HepG2 (cell line): ENCODE measurements at regions not wholly inside any gene's neighbourhood (a gene's known extent, or its start where the extent isn't known, plus 50 kb on each side); places are given as distances from the start of the nearest gene placed in this dataset.

ENCODE experiments used
- ATAC-seq: fragments of 200-7000 bp; cut with Tn5 transposase; 3 replicates; pipeline ENCODE4 v1.9.1; 2020; ENCODE audit warnings: mild to moderate bottlenecking, moderate library complexity
- BruUV-seq: library from RNA; stranded (reverse); fragments of 400-500 nt; replicated peaks from 2 replicates; lab custom pipeline; 2021; lab: Mats Ljungman, UMichigan
- CTCF ChIA-PET: fragments of 300-600 bp; formaldehyde crosslinking; extraction: SDS; loops from one replicate; lab custom pipeline; 2021; ENCODE audit warnings: low total read pairs, inconsistent platforms, low intra/inter-chr PET ratio; lab: Yijun Ruan, JAX
- POLR2A ChIA-PET: fragments of 350-600 bp; sonication (Branson Sonifier 250); formaldehyde crosslinking; loops from one replicate; lab custom pipeline; 2020; ENCODE audit warnings: antibody characterized with exemption, inconsistent platforms; lab: Yijun Ruan, JAX
- DNase-seq: peaks from one replicate; pipeline ENCODE4 v3.0.0-alpha.2; 2015; ENCODE audit warnings: low spot score
- FAIRE-seq: peaks from 3 replicates; lab custom pipeline; 2011; peaks lifted over from hg19 to GRCh38; lab: Jason Lieb, UNC
- H2AFZ ChIP-seq: one replicate; pipeline ENCODE4 v1.6.1; 2011; ENCODE audit warnings: low read length, inconsistent platforms
- H3K27ac ChIP-seq: fragments of 300-600 bp; 3 replicates; pipeline ENCODE4 v1.8.0; 2011; ENCODE audit warnings: mixed run types, mild to moderate bottlenecking, mixed read lengths, low read length, inconsistent platforms; ENCODE audit not compliant: insufficient read depth; ENCODE audit errors: extremely low read length
- H3K27me3 ChIP-seq, 2 experiments: fragments of 200-600 bp in 1 of 2; 2 replicates in 1 of 2; 3 replicates in 1 of 2; pipeline versions ENCODE4 v1.6.0 to v1.8.0; 2011; ENCODE audit warnings: low read length in 2 of 2, mild to moderate bottlenecking in 2 of 2, moderate library complexity in 2 of 2, inconsistent platforms in 1 of 2; ENCODE audit not compliant: insufficient read depth in 2 of 2, control insufficient read depth in 1 of 2
- H3K36me3 ChIP-seq, 2 experiments: fragments of 200-600 bp in 1 of 2; replicated peaks in 1 of 2; 2 replicates in 1 of 2; 3 replicates in 1 of 2; pipeline versions ENCODE4 v1.5.1 to v1.8.0; 2011; ENCODE audit warnings: low read length in 2 of 2, inconsistent platforms in 1 of 2; ENCODE audit not compliant: insufficient read depth in 2 of 2, control insufficient read depth in 1 of 2
- H3K4me1 ChIP-seq: 2 replicates; pipeline ENCODE4 v1.5.1; 2012; ENCODE audit warnings: low read length, inconsistent platforms; ENCODE audit not compliant: insufficient read depth
- H3K4me2 ChIP-seq: 2 replicates; pipeline ENCODE4 v1.6.0; 2011; ENCODE audit warnings: low read depth, low read length, inconsistent platforms
- H3K4me3 ChIP-seq, 3 experiments: fragments of 200-600 bp in 1 of 3; sonication (generic), shearing (Covaris generic) in 1 of 3; replicated peaks in 1 of 3; 2 replicates each; pipeline ENCODE4 v1.5.1; 2011 to 2016; ENCODE audit warnings: low read length in 3 of 3, inconsistent platforms in 2 of 3, low read depth in 2 of 3, mild to moderate bottlenecking in 2 of 3, control low read depth in 1 of 3, mixed read lengths in 1 of 3; ENCODE audit not compliant: insufficient read depth in 1 of 3
- H3K79me2 ChIP-seq: one replicate; pipeline ENCODE4 v1.6.1; 2011; ENCODE audit warnings: low read length, inconsistent platforms; ENCODE audit not compliant: insufficient read depth
- H3K9ac ChIP-seq: 2 replicates; pipeline ENCODE4 v1.6.0; 2011; ENCODE audit warnings: mild to moderate bottlenecking, low read depth, low read length, inconsistent platforms; ENCODE audit not compliant: insufficient read depth
- H3K9me3 ChIP-seq: 2 replicates; pipeline ENCODE4 v1.5.1; 2012; ENCODE audit warnings: mild to moderate bottlenecking, low read length
- H4K20me1 ChIP-seq: 2 replicates; pipeline ENCODE4 v1.6.0; 2011; ENCODE audit warnings: inconsistent platforms, mild to moderate bottlenecking, low read length, moderate library complexity; ENCODE audit not compliant: insufficient read depth
- HES4 ChIP-seq: sonication (generic); formaldehyde crosslinking; IDR thresholded peaks from 2 replicates; pipeline ENCODE4 v1.9.0; 2021; ENCODE audit warnings: mild to moderate bottlenecking, missing genetic modification reagents, borderline replicate concordance
- HMGA1 ChIP-seq: sonication (generic); formaldehyde crosslinking; conservative IDR thresholded peaks from 2 replicates; pipeline ENCODE4 v1.4.0; 2020; ENCODE audit warnings: missing genetic modification reagents
- NFYB ChIP-seq: sonication (generic); formaldehyde crosslinking; IDR thresholded peaks from 2 replicates; pipeline ENCODE4 v1.4.0; 2020; ENCODE audit warnings: missing genetic modification reagents
- RXRA ChIP-seq: sonication (generic); formaldehyde crosslinking; IDR thresholded peaks from 2 replicates; pipeline ENCODE4 v1.5.1; 2020; ENCODE audit warnings: missing genetic modification reagents
- SUZ12 ChIP-seq: fragments of 150-350 bp; IDR thresholded peaks from 2 replicates; pipeline ENCODE4 v1.6.1; 2014; ENCODE audit warnings: low read depth, low read length
- ZNF3 ChIP-seq: IDR thresholded peaks from 2 replicates; pipeline ENCODE4 v1.7.0; 2017; ENCODE audit warnings: inconsistent platforms
- ZNF772 ChIP-seq: sonication (generic); formaldehyde crosslinking; IDR thresholded peaks from 2 replicates; pipeline ENCODE4 v1.5.0; 2020; ENCODE audit warnings: mild to moderate bottlenecking, missing genetic modification reagents
- WGBS: methylation state at CpG from one replicate; pipeline ENCODE4 v1.1.6; 2017; ENCODE audit warnings: low lambda C conversion rate; 5-methylcytosine and 5-hydroxymethylcytosine counted together
- in situ Hi-C: cut with HindIII; loops from 2 replicates; pipeline ENCODE4 v1.10.0; 2017; ENCODE audit warnings: low pct_unique_long_range_greater_than_20kb; ENCODE audit not compliant: extremely low pct_ligation_motif_present
- intact Hi-C: fragments of 100-400 bp; cut with micrococcal nuclease; formaldehyde crosslinking; loops from one replicate; pipeline ENCODE4 v1.10.0; 2022; ENCODE audit not compliant: unreplicated experiment
- TF ChIP-seq, protein P1 (sequence below): sonication (generic); formaldehyde crosslinking; IDR thresholded peaks from 2 replicates; pipeline ENCODE4 v1.4.0; 2020; ENCODE audit warnings: missing genetic modification reagents
- TF ChIP-seq, protein P2 (sequence below): sonication (generic); formaldehyde crosslinking; IDR thresholded peaks from 2 replicates; pipeline ENCODE4 v1.4.0; 2020; ENCODE audit warnings: low read depth, mild to moderate bottlenecking, missing genetic modification reagents

DNA sequence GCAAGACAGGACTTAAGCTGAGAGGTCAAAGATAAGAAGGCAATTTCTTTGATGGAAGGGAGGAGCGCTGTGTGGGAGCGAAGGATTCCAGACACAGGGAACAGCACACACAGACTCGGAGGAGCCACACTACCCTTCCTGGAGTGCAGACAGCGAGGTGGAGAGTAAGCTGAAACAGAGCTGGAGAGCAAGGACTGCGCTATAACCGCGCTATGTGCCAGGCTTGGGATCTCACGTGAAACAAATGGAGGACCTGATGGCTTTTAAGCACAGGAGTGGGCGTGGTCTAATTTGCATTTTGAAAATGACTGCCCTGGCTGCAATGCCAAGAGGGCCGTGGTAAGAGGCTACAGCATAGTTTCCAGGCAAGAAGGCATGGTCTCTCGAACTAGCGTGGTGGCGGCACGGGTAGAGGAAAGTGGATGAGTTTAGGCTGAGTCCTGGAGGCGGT lies 113.9 kb upstream of the SORBS2 start:
- no peak overlapping the region for H3K27ac ChIP-seq
- CTCF ChIA-PET: no interaction called here
- WGBS: 74% methylated on average over 15 of the region's 15 CpGs
- no peak for TF ChIP-seq SUZ12
- no peak for TF ChIP-seq RXRA (CRISPR knock-in tag)
- TF ChIP-seq, protein P1, sequence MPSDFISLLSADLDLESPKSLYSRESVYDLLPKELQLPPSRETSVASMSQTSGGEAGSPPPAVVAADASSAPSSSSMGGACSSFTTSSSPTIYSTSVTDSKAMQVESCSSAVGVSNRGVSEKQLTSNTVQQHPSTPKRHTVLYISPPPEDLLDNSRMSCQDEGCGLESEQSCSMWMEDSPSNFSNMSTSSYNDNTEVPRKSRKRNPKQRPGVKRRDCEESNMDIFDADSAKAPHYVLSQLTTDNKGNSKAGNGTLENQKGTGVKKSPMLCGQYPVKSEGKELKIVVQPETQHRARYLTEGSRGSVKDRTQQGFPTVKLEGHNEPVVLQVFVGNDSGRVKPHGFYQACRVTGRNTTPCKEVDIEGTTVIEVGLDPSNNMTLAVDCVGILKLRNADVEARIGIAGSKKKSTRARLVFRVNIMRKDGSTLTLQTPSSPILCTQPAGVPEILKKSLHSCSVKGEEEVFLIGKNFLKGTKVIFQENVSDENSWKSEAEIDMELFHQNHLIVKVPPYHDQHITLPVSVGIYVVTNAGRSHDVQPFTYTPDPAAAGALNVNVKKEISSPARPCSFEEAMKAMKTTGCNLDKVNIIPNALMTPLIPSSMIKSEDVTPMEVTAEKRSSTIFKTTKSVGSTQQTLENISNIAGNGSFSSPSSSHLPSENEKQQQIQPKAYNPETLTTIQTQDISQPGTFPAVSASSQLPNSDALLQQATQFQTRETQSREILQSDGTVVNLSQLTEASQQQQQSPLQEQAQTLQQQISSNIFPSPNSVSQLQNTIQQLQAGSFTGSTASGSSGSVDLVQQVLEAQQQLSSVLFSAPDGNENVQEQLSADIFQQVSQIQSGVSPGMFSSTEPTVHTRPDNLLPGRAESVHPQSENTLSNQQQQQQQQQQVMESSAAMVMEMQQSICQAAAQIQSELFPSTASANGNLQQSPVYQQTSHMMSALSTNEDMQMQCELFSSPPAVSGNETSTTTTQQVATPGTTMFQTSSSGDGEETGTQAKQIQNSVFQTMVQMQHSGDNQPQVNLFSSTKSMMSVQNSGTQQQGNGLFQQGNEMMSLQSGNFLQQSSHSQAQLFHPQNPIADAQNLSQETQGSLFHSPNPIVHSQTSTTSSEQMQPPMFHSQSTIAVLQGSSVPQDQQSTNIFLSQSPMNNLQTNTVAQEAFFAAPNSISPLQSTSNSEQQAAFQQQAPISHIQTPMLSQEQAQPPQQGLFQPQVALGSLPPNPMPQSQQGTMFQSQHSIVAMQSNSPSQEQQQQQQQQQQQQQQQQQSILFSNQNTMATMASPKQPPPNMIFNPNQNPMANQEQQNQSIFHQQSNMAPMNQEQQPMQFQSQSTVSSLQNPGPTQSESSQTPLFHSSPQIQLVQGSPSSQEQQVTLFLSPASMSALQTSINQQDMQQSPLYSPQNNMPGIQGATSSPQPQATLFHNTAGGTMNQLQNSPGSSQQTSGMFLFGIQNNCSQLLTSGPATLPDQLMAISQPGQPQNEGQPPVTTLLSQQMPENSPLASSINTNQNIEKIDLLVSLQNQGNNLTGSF: no peak
- TF ChIP-seq HES4 (CRISPR knock-in tag): no peak
- TF ChIP-seq, protein P2, sequence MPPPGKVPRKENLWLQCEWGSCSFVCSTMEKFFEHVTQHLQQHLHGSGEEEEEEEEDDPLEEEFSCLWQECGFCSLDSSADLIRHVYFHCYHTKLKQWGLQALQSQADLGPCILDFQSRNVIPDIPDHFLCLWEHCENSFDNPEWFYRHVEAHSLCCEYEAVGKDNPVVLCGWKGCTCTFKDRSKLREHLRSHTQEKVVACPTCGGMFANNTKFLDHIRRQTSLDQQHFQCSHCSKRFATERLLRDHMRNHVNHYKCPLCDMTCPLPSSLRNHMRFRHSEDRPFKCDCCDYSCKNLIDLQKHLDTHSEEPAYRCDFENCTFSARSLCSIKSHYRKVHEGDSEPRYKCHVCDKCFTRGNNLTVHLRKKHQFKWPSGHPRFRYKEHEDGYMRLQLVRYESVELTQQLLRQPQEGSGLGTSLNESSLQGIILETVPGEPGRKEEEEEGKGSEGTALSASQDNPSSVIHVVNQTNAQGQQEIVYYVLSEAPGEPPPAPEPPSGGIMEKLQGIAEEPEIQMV (CRISPR knock-in tag): no peak
- no peak for TF ChIP-seq ZNF772 (CRISPR knock-in tag)
- no peak for TF ChIP-seq NFYB (CRISPR knock-in tag)
- TF ChIP-seq HMGA1: no peak
- no peak for TF ChIP-seq ZNF3 (CRISPR knock-in tag)
- TF ChIP-seq, all 625 proteins: peak for 0
- Histone ChIP-seq H3K4me2 (no peak overlapping the region), H3K36me3 (no peaks in the 10 kb centered on the region), H4K20me1 (no peaks in the 10 kb centered on the region), H2AFZ (no peak overlapping the region), H3K9me3 (no peaks in the 10 kb centered on the region), H3K4me1 (no peaks in the 10 kb centered on the region), H3K27me3 (peaks cover 0 to 5% of the 10 kb centered on the region in 2 experiments; a peak in 1 of 5 replicates), H3K79me2 (no peaks in the 10 kb centered on the region), H3K9ac (no peak overlapping the region), H3K4me3 (no peak overlapping the region)
- no TSS peak for BruUV-seq
- POLR2A ChIA-PET: no interaction called here
- in situ Hi-C loops (no loop called here), intact Hi-C loops (no loop called here)
- no peak for ATAC-seq
- DNase-seq: no peak
- FAIRE-seq: no peak
